B cell (primary cell): ENCODE measurements at regions not wholly inside any gene's neighbourhood (a gene's known extent, or its start where the extent isn't known, plus 50 kb on each side); places are given as distances from the start of the nearest gene placed in this dataset.

Experiments
- ATAC-seq: fragments of 200-7000 bp; cut with Tn5 transposase; one replicate; pipeline ENCODE4 v1.10.0; 2021; ENCODE audit warnings: low read depth, mild to moderate bottlenecking, moderate number of reproducible peaks, moderate library complexity
- CTCF ChIA-PET: fragments of 350-600 bp; sonication (Branson Sonifier 250); formaldehyde crosslinking; loops from one replicate; lab custom pipeline; 2021; ENCODE audit warnings: antibody characterized with exemption, inconsistent platforms; lab: Charles Lee
- POLR2A ChIA-PET: fragments of 350-600 bp; sonication (Branson Sonifier 250); formaldehyde crosslinking; loops from one replicate; lab custom pipeline; 2021; ENCODE audit warnings: antibody characterized with exemption; lab: Charles Lee
- DNase-seq: peaks from one replicate; pipeline ENCODE4 v3.0.0; 2013
- H2AFZ ChIP-seq: 2 replicates; pipeline ENCODE4 v1.6.1; 2012; ENCODE audit warnings: mild to moderate bottlenecking, low read depth, low read length; ENCODE audit not compliant: insufficient read depth, poor library complexity, severe bottlenecking
- H3K27ac ChIP-seq, 2 donors: 1 replicate in 1 of 2; 2 replicates in 1 of 2; pipeline ENCODE4 v1.5.1; 2012 to 2013; ENCODE audit warnings: low read length in 2 of 2, mild to moderate bottlenecking in 2 of 2, moderate library complexity in 1 of 2
- H3K27me3 ChIP-seq, 4 experiments: fragments of 200-600 bp in 1 of 4; sonication (generic) in 1 of 4; replicated peaks in 1 of 4; 1 replicate in 2 of 4; 2 replicates in 2 of 4; pipeline versions ENCODE4 v1.6.1 to v1.7.0; 2013 to 2016; ENCODE audit warnings: low read length in 3 of 4, mild to moderate bottlenecking in 2 of 4, mixed read lengths in 1 of 4, moderate library complexity in 1 of 4; ENCODE audit not compliant: insufficient read depth in 4 of 4, control insufficient read depth in 3 of 4; ENCODE audit errors: control extremely low read depth in 1 of 4
- H3K36me3 ChIP-seq, 2 experiments: replicated peaks in 1 of 2; 1 replicate in 1 of 2; 2 replicates in 1 of 2; pipeline versions ENCODE4 v1.6.1 to v1.7.1; 2013; ENCODE audit warnings: low read length in 1 of 2; ENCODE audit not compliant: insufficient read depth in 2 of 2, control insufficient read depth in 1 of 2; ENCODE audit errors: control extremely low read depth in 1 of 2, extremely low read depth in 1 of 2
- H3K4me1 ChIP-seq, 2 donors: fragments of 200-600 bp in 1 of 2; sonication (generic) in 1 of 2; 1 replicate in 1 of 2; 2 replicates in 1 of 2; pipeline versions ENCODE4 v1.5.1 to v1.6.1; 2013 to 2017; ENCODE audit warnings: low read length in 2 of 2; ENCODE audit not compliant: control insufficient read depth in 2 of 2, insufficient read depth in 2 of 2
- H3K4me2 ChIP-seq: replicated peaks from 2 replicates; pipeline ENCODE3; 2012; ENCODE audit warnings: mild to moderate bottlenecking, low read depth, low read length; ENCODE audit not compliant: poor library complexity, severe bottlenecking
- H3K4me3 ChIP-seq, 5 experiments: fragments of 200-600 bp in 1 of 5; sonication (generic) in 1 of 5; 1 replicate in 3 of 5; 2 replicates in 2 of 5; pipeline versions ENCODE4 v1.5.1 to v1.7.0; 2011 to 2016; ENCODE audit warnings: low read length in 4 of 5, mild to moderate bottlenecking in 4 of 5, low read depth in 2 of 5, control low read depth in 1 of 5, moderate library complexity in 1 of 5; ENCODE audit not compliant: insufficient read depth in 1 of 5; ENCODE audit errors: control extremely low read depth in 1 of 5, extremely low read depth in 1 of 5
- H3K79me2 ChIP-seq: fragments of 200-600 bp; sonication (generic); one replicate; pipeline ENCODE4 v1.6.0; 2016; ENCODE audit warnings: low read length; ENCODE audit not compliant: control insufficient read depth, insufficient read depth
- H3K9ac ChIP-seq: fragments of 200-600 bp; sonication (generic); 2 replicates; pipeline ENCODE4 v1.6.1; 2017; ENCODE audit warnings: mild to moderate bottlenecking, low read length, moderate library complexity
- H3K9me3 ChIP-seq, 3 donors: one replicate each; pipeline versions ENCODE4 v1.6.1 to v1.7.1; 2013; ENCODE audit warnings: low read length in 2 of 3; ENCODE audit not compliant: control insufficient read depth in 2 of 3, insufficient read depth in 1 of 3; ENCODE audit errors: control extremely low read depth in 1 of 3
- H4K20me1 ChIP-seq: 2 replicates; pipeline ENCODE4 v1.6.0; 2012; ENCODE audit warnings: mild to moderate bottlenecking, low read length; ENCODE audit not compliant: insufficient read depth, control insufficient read depth, poor library complexity, severe bottlenecking
- H3K27ac Mint-ChIP-seq: one replicate; pipeline ENCODE4 v1.8.0; 2021; ENCODE audit warnings: mixed read lengths
- H3K27me3 Mint-ChIP-seq: one replicate; pipeline ENCODE4 v1.8.0; 2021; ENCODE audit warnings: mixed read lengths
- H3K4me1 Mint-ChIP-seq: one replicate; pipeline ENCODE4 v1.8.0; 2021; ENCODE audit warnings: mixed read lengths
- H3K4me3 Mint-ChIP-seq: one replicate; pipeline ENCODE4 v1.8.0; 2021; ENCODE audit warnings: mixed read lengths
- H3K9me3 Mint-ChIP-seq: one replicate; pipeline ENCODE4 v1.8.0; 2022; ENCODE audit warnings: mixed read lengths; ENCODE audit not compliant: insufficient read depth
- CTCF ChIP-seq: fragments of 200-600 bp; IDR thresholded peaks from one replicate; pipeline ENCODE4 v1.8.0; 2022; ENCODE audit warnings: antibody characterized with exemption, mild to moderate bottlenecking
- EZH2 ChIP-seq: IDR thresholded peaks from 2 replicates; pipeline ENCODE4 v1.6.1; 2012; ENCODE audit warnings: borderline replicate concordance, low read depth, mild to moderate bottlenecking, moderate library complexity, low read length; ENCODE audit not compliant: insufficient read depth, poor library complexity, severe bottlenecking
- WGBS: methylation state at CpG from one replicate; pipeline ENCODE4 v1.1.5; 2013; ENCODE audit warnings: missing lambda C conversion rate; ENCODE audit not compliant: insufficient coverage; 5-methylcytosine and 5-hydroxymethylcytosine counted together
- intact Hi-C: fragments of 100-400 bp; cut with micrococcal nuclease; formaldehyde crosslinking; loops from one replicate; pipeline ENCODE4 v1.10.0; 2022

- H3K27me3 ChIP-seq: no peaks in the 10 kb centered on the region
- ATAC-seq: no peak
- 70% methylated on average over 1 of the region's 1 CpG for WGBS
- H3K4me3 ChIP-seq: no peak overlapping the region
- DNase-seq: no peak
- no peaks in the 10 kb centered on the region for H3K4me1 Mint-ChIP-seq
- H3K79me2 ChIP-seq: no peaks in the 10 kb centered on the region
- intact Hi-C loops: no loop called here
- no peak overlapping the region for H2AFZ ChIP-seq
- peaks cover 2% of the 10 kb centered on the region for H3K9me3 Mint-ChIP-seq
- no peaks in the 10 kb centered on the region for H3K27me3 Mint-ChIP-seq
- no peak overlapping the region for H3K9ac ChIP-seq
- no peak overlapping the region for H3K4me2 ChIP-seq
- no peaks in the 10 kb centered on the region for H4K20me1 ChIP-seq
- ChIA-PET POLR2A (no interaction called here), CTCF (no interaction called here)
- TF ChIP-seq EZH2 (no peak), CTCF (no peak)
- peaks cover 0 to 9% (median 0%) of the 10 kb centered on the region in 3 donors for H3K9me3 ChIP-seq
- no peak overlapping the region for H3K27ac Mint-ChIP-seq
- no peaks in the 10 kb centered on the region for H3K36me3 ChIP-seq
- no peak overlapping the region for H3K27ac ChIP-seq
- H3K4me1 ChIP-seq: no peaks in the 10 kb centered on the region
- no peak overlapping the region for H3K4me3 Mint-ChIP-seq
These were observed 1265.3 kb downstream of the CDH11 start for GRCh38 chr16:63856537-63856936.

- no peak overlapping the region for H3K4me3 Mint-ChIP-seq
- ATAC-seq: no peak
- Histone ChIP-seq H3K79me2 (no peaks in the 10 kb centered on the region), H2AFZ (no peak overlapping the region), H3K9me3 (no peaks in the 10 kb centered on the region), H4K20me1 (no peaks in the 10 kb centered on the region), H3K9ac (no peak overlapping the region), H3K4me3 (no peak overlapping the region), H3K4me2 (no peak overlapping the region), H3K27ac (no peak overlapping the region), H3K4me1 (no peaks in the 10 kb centered on the region), H3K27me3 (no peaks in the 10 kb centered on the region), H3K36me3 (no peaks in the 10 kb centered on the region)
- no peak for DNase-seq
- TF ChIP-seq CTCF (no peak), EZH2 (no peak)
- intact Hi-C loops: no loop called here
- CTCF ChIA-PET: no interaction called here
- no peaks in the 10 kb centered on the region for H3K27me3 Mint-ChIP-seq
- 90% methylated on average over 2 of the region's 3 CpGs for WGBS
- H3K4me1 Mint-ChIP-seq: no peaks in the 10 kb centered on the region
- H3K9me3 Mint-ChIP-seq: peaks cover 2% of the 10 kb centered on the region
- H3K27ac Mint-ChIP-seq: no peak overlapping the region
- POLR2A ChIA-PET: no interaction called here
These were observed 1270.9 kb downstream of the CDH11 start for GRCh38 chr16:63850979-63851378.
